ENCODE measurements at regions not wholly inside any gene's neighbourhood (a gene's known extent, or its start where the extent isn't known, plus 50 kb on each side); places are given as distances from the start of the nearest gene placed in this dataset.

DNA sequence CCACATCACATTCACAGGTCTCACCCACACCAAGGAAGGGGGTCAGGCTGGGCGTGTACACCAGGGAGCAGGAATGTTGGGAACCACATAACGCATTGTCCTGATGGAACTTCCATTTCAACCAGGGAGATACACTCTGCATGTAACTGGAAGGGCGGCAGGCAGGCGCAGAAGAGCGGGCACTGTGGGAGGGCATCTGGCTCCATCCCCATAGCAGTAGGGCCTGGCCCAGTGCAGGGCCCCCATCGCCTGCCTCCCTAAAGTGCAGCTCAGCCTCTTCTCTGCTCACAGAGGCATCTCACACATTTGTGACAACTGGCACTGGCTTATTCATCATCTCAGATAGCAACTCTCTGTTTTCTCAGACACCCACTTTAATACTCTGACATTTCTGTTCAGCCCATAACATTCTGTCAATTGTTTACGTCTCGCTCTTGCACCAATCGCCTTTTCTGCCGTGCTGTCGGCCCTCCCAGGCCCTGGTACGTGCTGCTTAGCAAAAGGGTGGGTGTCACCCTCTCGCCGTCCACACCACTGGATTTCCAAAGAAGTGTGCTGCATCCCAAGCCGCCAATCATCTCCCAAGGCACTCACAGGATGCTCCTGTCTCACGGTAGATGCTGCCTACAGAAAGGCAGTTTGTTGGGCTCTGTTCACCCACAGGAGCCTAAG lies 353.3 kb upstream of the ZNF507 start:
- TF ChIP-seq, protein P1, sequence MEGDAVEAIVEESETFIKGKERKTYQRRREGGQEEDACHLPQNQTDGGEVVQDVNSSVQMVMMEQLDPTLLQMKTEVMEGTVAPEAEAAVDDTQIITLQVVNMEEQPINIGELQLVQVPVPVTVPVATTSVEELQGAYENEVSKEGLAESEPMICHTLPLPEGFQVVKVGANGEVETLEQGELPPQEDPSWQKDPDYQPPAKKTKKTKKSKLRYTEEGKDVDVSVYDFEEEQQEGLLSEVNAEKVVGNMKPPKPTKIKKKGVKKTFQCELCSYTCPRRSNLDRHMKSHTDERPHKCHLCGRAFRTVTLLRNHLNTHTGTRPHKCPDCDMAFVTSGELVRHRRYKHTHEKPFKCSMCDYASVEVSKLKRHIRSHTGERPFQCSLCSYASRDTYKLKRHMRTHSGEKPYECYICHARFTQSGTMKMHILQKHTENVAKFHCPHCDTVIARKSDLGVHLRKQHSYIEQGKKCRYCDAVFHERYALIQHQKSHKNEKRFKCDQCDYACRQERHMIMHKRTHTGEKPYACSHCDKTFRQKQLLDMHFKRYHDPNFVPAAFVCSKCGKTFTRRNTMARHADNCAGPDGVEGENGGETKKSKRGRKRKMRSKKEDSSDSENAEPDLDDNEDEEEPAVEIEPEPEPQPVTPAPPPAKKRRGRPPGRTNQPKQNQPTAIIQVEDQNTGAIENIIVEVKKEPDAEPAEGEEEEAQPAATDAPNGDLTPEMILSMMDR (IDR thresholded peaks at IDR 0.05): no peak
- no peak for TF ChIP-seq POLR2A (IDR thresholded peaks at IDR 0.05)
